HG02642 (cell line): ENCODE measurements at regions not wholly inside any gene's neighbourhood (a gene's known extent, or its start where the extent isn't known, plus 50 kb on each side); places are given as distances from the start of the nearest gene placed in this dataset.
A peak's percentile ranks its signal among the peaks of the same experiment; 100 is the strongest.

ENCODE experiments used
- ATAC-seq: cut with Tn5 transposase; IDR thresholded peaks from one replicate; pipeline ENCODE4 v1.9.1; 2021; ENCODE audit warnings: mild to moderate bottlenecking; ENCODE audit not compliant: unreplicated experiment, poor library complexity

DNA sequence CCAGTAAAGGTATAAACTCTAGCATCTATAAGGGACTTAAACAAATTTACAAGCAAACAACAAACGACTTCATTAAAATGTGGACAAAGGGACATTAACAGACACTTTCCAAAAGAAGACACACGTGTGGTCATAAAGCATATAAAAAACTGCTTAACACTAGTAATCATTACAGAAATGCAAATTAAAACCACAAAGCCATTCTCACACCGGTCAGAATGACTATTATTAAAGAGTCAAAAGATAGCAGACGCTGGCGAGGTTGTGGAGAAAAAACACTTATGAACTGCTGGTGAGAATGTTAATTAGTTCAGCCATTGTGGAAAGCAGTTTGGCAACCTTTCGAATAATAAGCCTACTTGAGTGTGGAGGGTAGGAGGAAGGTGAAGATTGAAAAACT is 217.1 kb upstream of the DLGAP1 start:
- ATAC-seq, result no peak

DNA sequence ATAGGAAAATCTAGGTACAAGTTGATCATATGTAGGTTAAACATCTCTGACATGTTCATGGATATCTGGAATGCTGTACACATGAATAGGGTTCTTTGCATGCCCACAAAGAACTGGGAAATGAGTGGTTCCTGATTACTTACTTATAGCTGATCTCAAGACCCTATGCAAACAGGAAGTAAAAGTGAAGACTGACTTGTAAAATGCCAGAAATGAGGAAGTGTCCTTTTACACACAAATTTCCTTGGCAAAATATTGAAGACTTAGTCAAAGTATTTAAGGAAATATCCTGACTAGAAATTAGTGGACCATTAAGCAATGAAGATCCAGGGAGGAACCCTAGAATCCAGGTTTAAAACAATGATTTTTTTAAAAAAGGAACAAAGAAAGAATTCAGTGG is 203.7 kb upstream of the DLGAP1 start:
- ATAC-seq, result no peak

- ATAC-seq, result no peak
Observed at GRCh38 chr18:4653418-4653817, 198.3 kb upstream of the DLGAP1 start.

DNA sequence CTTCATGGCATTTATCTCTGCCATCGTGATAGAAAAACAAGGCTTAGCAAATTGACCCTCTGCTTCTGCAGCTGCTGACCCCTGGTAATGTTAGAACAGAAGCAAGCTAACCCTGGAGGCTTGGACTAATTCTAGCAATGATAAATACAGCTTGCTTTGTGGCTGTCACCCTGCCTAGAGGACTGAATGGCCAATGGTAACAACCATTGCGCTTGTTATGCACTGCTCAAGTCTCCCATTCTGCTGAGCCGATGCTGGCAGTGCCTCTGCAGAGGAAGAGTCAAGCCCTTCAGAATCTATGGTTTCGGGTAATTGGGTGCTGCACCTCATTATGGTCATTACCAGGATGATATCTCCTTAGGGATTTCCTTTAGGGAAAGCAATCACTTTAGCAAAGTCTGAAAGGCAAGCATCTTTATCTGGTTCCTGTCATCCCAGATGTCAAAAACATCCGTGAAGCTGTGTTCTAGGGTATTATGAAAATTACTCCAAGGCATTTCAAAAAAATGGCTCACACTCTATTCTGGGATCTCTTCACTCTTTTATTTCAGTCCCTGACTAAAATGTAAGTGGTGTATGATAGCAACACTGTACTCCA is 186.8 kb upstream of the DLGAP1 start:
- no peak for ATAC-seq

GRCh38 chr18:4640349-4641012 is 185.4 kb upstream of the DLGAP1 start:
- peak; percentile 32 for ATAC-seq

DNA sequence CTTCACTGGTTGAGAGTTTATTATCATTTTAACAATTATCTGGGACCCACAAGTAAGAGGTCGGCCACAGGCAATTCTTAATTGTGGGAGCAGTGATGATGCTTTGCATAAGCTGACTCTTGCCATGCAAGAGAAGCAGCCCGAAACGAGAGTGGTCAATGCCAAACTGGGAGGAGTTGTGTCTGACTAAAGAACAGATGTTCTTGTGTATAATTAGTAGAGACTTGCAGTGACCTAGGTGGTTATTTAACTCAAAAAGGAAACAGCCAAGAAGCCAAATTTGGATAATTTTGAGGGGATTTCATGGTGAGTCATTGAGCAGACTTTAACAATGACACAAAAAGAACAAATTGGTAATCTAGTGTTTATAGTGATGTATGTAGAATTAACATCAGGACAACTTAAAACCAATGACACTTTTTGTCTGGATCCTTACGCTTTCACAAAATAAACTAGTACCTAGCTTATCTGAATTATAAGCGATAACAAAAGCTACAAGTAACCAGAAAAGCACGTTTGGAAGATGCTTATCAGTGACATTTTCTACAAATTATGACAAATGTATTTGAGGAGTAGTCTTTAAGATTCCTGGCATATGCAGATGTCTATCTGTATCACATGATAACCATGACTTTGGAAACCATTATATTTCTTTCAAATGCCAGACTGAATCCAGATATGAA is 184.7 kb upstream of the DLGAP1 start:
- ATAC-seq, result peak; percentile 92

GRCh38 chr18:4638680-4639079 is 183.6 kb upstream of the DLGAP1 start:
- ATAC-seq, result no peak

DNA sequence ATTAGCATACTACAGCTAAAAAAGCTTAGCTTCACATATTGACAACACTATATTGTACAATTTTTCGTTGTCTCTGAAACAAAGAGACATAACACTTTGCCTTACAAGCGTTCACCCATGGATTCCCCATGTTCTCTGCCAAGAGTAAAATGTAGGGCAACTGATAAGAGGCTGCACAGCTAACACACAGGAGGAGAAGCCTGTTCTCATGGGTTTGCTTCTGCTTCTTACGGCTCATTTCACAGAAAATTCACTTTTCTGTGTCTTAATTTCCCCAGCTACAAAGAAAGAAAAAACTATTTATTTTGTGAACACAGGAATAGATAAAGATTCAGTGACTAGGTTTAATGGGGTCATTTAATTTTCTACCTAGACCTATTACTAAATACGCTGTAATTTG is 182.8 kb upstream of the DLGAP1 start:
- ATAC-seq, result no peak

- ATAC-seq, result no peak
Observed at GRCh38 chr18:4636967-4637366, 181.9 kb upstream of the DLGAP1 start.

DNA sequence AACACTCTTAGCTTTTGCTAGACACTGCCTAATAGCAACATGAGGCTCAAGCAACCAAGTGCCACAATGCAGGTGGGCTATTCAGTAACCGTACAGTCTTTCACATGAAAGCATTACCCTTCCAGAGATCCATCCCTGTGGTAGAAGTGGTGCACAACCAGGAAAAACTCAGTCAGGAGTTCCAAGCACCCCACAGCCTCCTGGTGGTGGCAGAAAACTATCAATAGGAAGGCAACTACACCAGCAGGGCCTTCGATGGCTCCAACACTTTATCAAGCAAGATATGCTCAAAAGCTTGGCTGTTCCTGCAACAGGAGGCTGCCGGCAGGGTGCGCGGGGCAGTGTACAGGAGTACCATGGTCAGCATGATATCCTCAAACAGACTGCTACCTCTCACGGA is 176.1 kb upstream of the DLGAP1 start:
- no peak for ATAC-seq

DNA sequence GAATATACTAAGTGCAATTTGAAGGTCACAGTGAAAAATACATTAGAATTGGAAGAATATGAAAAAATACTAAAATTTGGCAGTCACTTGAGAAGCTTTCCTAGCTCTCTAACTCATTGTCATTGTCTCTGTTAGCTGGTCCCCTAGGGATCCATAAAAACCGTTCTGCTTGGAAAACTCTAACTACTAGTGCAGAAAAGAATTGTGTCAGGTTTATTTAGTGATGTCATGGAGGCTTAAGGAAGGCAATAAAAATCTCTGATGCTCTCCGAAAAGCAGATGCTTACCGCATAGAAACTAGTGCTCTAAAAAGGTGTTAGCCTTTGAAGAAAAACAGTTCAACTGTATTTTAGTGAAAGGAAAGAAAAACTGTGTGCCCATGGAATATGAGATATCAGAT is 150.1 kb upstream of the DLGAP1 start:
- ATAC-seq, result no peak

- ATAC-seq, result no peak
Observed at GRCh38 chr18:4603955-4604354, 148.8 kb upstream of the DLGAP1 start.

DNA sequence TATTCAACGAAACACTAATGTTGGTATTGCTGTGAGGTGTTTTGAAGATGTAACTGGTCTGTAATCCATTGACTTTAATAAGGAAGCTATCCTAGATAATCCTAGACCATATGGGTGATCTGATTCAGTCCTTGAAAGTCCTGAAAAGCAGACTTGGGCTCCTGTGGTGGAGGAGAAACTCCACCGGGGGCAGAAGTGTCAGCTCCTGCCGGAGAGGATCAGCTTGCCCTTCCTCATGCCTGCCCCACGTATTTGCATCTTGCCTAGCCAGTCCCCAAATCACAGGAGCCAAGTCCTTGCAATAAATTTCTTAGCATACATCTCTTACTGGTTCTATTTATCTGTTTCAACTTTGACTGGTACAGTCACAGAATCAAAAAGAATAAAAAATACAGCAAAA is 144.2 kb upstream of the DLGAP1 start:
- no peak for ATAC-seq

GRCh38 chr18:4597301-4597700 is 142.2 kb upstream of the DLGAP1 start:
- no peak for ATAC-seq

- ATAC-seq, result no peak
Observed at GRCh38 chr18:4593895-4594294, 138.8 kb upstream of the DLGAP1 start.

DNA sequence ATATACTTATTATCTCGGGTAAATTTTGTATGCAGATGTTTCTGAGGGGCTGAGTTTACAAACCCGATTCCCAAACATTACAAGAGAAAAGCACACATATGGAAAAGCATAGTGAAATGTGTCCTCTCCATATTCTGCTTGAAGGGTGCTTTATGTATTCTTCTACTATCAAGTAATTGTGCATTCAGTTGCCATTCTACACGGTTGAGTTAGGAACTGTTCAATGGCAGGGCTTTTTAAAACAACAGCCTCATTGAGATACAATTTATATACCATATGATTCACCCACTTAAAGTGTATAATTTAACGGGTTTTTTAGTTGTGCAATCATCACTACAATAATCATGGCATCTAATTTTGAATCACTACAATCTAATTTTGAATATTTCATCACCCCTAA is 138.4 kb upstream of the DLGAP1 start:
- no peak for ATAC-seq

GRCh38 chr18:4589056-4589800 is 134.1 kb upstream of the DLGAP1 start:
- ATAC-seq, result no peak

DNA sequence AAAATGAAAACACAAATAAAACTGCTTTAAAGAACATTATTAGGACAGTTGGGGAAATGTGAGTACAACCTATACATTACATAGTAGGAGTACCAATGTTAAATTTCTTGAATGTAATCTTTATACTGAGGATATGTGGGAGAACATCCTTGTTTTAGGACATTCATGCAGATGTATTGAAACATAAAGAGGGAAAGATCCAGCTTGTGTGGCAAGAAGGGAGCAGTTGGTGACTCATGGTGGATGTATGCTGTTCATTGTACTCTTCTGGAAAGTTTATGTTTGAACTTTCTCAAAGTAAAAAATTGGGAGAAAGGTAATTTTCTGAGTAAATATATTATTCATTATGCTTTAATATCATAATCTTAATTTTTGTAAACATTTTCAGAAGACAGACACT is 132.1 kb upstream of the DLGAP1 start:
- ATAC-seq, result no peak

GRCh38 chr18:4586731-4587130 is 131.6 kb upstream of the DLGAP1 start:
- no peak for ATAC-seq

- no peak for ATAC-seq
Observed at GRCh38 chr18:4582431-4583335, 127.6 kb upstream of the DLGAP1 start.
